Caco-2 (cell line): ENCODE measurements at regions not wholly inside any gene's neighbourhood (a gene's known extent, or its start where the extent isn't known, plus 50 kb on each side); places are given as distances from the start of the nearest gene placed in this dataset.

Experiments used
- BruUV-seq: library from RNA; stranded (reverse); fragments of 400-500 nt; replicated peaks from 2 replicates; lab custom pipeline; 2021; lab: Mats Ljungman, UMichigan
- CTCF ChIA-PET: fragments of 300-600 bp; sonication (Branson Sonifier 250); formaldehyde crosslinking; loops from one replicate; lab custom pipeline; 2022; ENCODE audit warnings: antibody characterized with exemption; lab: Charles Lee
- POLR2A ChIA-PET: fragments of 300-600 bp; sonication (Branson Sonifier 250); formaldehyde crosslinking; loops from one replicate; lab custom pipeline; 2022; ENCODE audit warnings: antibody characterized with exemption; lab: Charles Lee
- DNase-seq, 2 experiments: peaks; one replicate each; pipeline versions ENCODE4 v3.0.0 to v3.0.0-alpha.2; 2020 to 2022
- H3K27me3 ChIP-seq: replicated peaks from 2 replicates; pipeline ENCODE4 v1.6.0; 2011; ENCODE audit warnings: low read length; ENCODE audit not compliant: control insufficient read depth, insufficient read depth
- H3K36me3 ChIP-seq: 2 replicates; pipeline ENCODE4 v1.5.1; 2011; ENCODE audit warnings: low read length; ENCODE audit not compliant: control insufficient read depth, insufficient read depth
- H3K4me1 ChIP-seq: fragments of 250-450 bp; sonication (Bioruptor Pico); 2 replicates; pipeline ENCODE4 v1.5.1; 2020; ENCODE audit warnings: mild to moderate bottlenecking
- H3K4me3 ChIP-seq: 2 replicates; pipeline ENCODE4 v1.5.1; 2011; ENCODE audit warnings: low read depth, mild to moderate bottlenecking, control low read depth, low read length
- H3K9me3 ChIP-seq: fragments of 250-450 bp; sonication (Bioruptor Pico); 2 replicates; pipeline ENCODE4 v1.5.1; 2020; ENCODE audit warnings: mild to moderate bottlenecking, moderate library complexity
- H3K27ac Mint-ChIP-seq: one replicate; pipeline ENCODE4 v1.8.0; 2022; ENCODE audit warnings: mixed read lengths; ENCODE audit not compliant: unreplicated experiment
- H3K27me3 Mint-ChIP-seq: one replicate; pipeline ENCODE4 v1.8.0; 2022; ENCODE audit warnings: mixed read lengths; ENCODE audit not compliant: insufficient read depth, unreplicated experiment
- H3K36me3 Mint-ChIP-seq: one replicate; pipeline ENCODE4 v1.8.0; 2022; ENCODE audit warnings: mild to moderate bottlenecking, mixed read lengths; ENCODE audit not compliant: insufficient read depth, unreplicated experiment
- H3K4me1 Mint-ChIP-seq: one replicate; pipeline ENCODE4 v1.8.0; 2022; ENCODE audit warnings: low read depth, mixed read lengths; ENCODE audit not compliant: unreplicated experiment
- H3K4me3 Mint-ChIP-seq: one replicate; pipeline ENCODE4 v1.8.0; 2022; ENCODE audit warnings: mild to moderate bottlenecking, moderate library complexity, mixed read lengths; ENCODE audit not compliant: unreplicated experiment
- H3K9me3 Mint-ChIP-seq: one replicate; pipeline ENCODE4 v1.8.0; 2022; ENCODE audit warnings: mixed read lengths; ENCODE audit not compliant: unreplicated experiment
- intact Hi-C: fragments of 100-400 bp; cut with micrococcal nuclease; formaldehyde crosslinking; loops from one replicate; pipeline ENCODE4 v1.10.0; 2022; ENCODE audit not compliant: unreplicated experiment
- TF ChIP-seq, protein P1 (sequence below), 2 experiments: fragments of 200-600 bp in 1 of 2; IDR thresholded peaks; 1 replicate in 1 of 2; 2 replicates in 1 of 2; pipeline versions ENCODE4 v1.5.1 to v1.8.0; 2011 to 2022; ENCODE audit warnings: antibody characterized with exemption in 1 of 2, control low read depth in 1 of 2, inconsistent platforms in 1 of 2, low read depth in 1 of 2, low read length in 1 of 2, mild to moderate bottlenecking in 1 of 2, moderate library complexity in 1 of 2; ENCODE audit not compliant: insufficient read depth in 1 of 2, severe bottlenecking in 1 of 2, unreplicated experiment in 1 of 2

GRCh38 chr4:66355328-66355727 lies 685.0 kb upstream of the EPHA5 start:
- Histone ChIP-seq H3K9me3 (no peaks in the 10 kb centered on the region), H3K36me3 (no peaks in the 10 kb centered on the region), H3K4me3 (no peak overlapping the region), H3K27me3 (no peaks in the 10 kb centered on the region), H3K4me1 (no peaks in the 10 kb centered on the region)
- intact Hi-C loops = no loop called here
- no TSS peak for BruUV-seq
- Mint-ChIP-seq H3K4me3 (no peak overlapping the region), H3K9me3 (no peaks in the 10 kb centered on the region), H3K36me3 (no peaks in the 10 kb centered on the region), H3K4me1 (no peaks in the 10 kb centered on the region), H3K27me3 (peaks cover 5% of the 10 kb centered on the region), H3K27ac (no peak overlapping the region)
- TF ChIP-seq, protein P1, sequence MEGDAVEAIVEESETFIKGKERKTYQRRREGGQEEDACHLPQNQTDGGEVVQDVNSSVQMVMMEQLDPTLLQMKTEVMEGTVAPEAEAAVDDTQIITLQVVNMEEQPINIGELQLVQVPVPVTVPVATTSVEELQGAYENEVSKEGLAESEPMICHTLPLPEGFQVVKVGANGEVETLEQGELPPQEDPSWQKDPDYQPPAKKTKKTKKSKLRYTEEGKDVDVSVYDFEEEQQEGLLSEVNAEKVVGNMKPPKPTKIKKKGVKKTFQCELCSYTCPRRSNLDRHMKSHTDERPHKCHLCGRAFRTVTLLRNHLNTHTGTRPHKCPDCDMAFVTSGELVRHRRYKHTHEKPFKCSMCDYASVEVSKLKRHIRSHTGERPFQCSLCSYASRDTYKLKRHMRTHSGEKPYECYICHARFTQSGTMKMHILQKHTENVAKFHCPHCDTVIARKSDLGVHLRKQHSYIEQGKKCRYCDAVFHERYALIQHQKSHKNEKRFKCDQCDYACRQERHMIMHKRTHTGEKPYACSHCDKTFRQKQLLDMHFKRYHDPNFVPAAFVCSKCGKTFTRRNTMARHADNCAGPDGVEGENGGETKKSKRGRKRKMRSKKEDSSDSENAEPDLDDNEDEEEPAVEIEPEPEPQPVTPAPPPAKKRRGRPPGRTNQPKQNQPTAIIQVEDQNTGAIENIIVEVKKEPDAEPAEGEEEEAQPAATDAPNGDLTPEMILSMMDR (IDR thresholded peaks at IDR 0.05; ENCODE audit: insufficient read depth in 1 of 2, low read depth in 1 of 2, low read length in 1 of 2, severe bottlenecking in 1 of 2, unreplicated experiment in 1 of 2) = no peak
- ChIA-PET CTCF (no interaction called here), POLR2A (no interaction called here)
- DNase-seq = no peak

DNA sequence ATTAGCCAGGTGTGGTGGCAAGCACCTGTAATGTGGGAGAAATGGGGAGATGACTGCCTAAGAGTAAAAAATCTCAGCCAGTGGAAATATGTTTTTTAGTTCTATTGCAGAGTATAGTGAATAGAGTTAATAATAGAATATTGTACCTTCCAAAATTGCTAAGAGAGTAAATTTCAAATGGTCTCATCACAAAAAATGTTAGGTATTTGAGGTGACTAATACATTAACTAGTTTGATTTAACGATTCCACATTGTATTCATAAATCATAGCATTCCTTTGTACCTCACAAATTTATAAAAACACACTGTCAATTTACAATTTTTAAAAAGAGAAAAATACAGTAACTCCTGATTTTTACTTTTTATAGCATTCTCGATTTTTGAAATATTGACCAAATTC lies 681.5 kb upstream of the EPHA5 start:
- ChIA-PET POLR2A (no interaction called here), CTCF (no interaction called here)
- Mint-ChIP-seq H3K9me3 (no peaks in the 10 kb centered on the region), H3K4me1 (no peaks in the 10 kb centered on the region), H3K27me3 (peaks cover 5% of the 10 kb centered on the region), H3K36me3 (no peaks in the 10 kb centered on the region), H3K4me3 (no peak overlapping the region), H3K27ac (no peak overlapping the region)
- Histone ChIP-seq H3K4me1 (no peaks in the 10 kb centered on the region), H3K36me3 (no peaks in the 10 kb centered on the region), H3K27me3 (no peaks in the 10 kb centered on the region), H3K9me3 (no peaks in the 10 kb centered on the region), H3K4me3 (no peak overlapping the region)
- intact Hi-C loops = no loop called here
- TF ChIP-seq, protein P1 (IDR thresholded peaks at IDR 0.05; ENCODE audit: insufficient read depth in 1 of 2, low read depth in 1 of 2, low read length in 1 of 2, severe bottlenecking in 1 of 2, unreplicated experiment in 1 of 2) = no peak
- no peak for DNase-seq
- no TSS peak for BruUV-seq

GRCh38 chr4:66340286-66340893 lies 670.1 kb upstream of the EPHA5 start:
- TF ChIP-seq, protein P1 (IDR thresholded peaks at IDR 0.05; ENCODE audit: insufficient read depth in 1 of 2, low read depth in 1 of 2, low read length in 1 of 2, severe bottlenecking in 1 of 2, unreplicated experiment in 1 of 2) = no peak
- no peak for DNase-seq
- H3K4me1 Mint-ChIP-seq = no peaks in the 10 kb centered on the region
- H3K9me3 Mint-ChIP-seq = no peaks in the 10 kb centered on the region
- ChIA-PET POLR2A (no interaction called here), CTCF (no interaction called here)
- no TSS peak for BruUV-seq
- H3K4me3 Mint-ChIP-seq = no peak overlapping the region
- Histone ChIP-seq H3K27me3 (no peaks in the 10 kb centered on the region), H3K9me3 (no peaks in the 10 kb centered on the region), H3K4me3 (no peak overlapping the region), H3K36me3 (no peaks in the 10 kb centered on the region), H3K4me1 (no peaks in the 10 kb centered on the region)
- no peak overlapping the region for H3K27ac Mint-ChIP-seq
- no peaks in the 10 kb centered on the region for H3K36me3 Mint-ChIP-seq
- no peaks in the 10 kb centered on the region for H3K27me3 Mint-ChIP-seq
- intact Hi-C loops = no loop called here
